ENCODE measurements at regions not wholly inside any gene's neighbourhood (a gene's known extent, or its start where the extent isn't known, plus 50 kb on each side); places are given as distances from the start of the nearest gene placed in this dataset.
"Not testable (repeated sequence)": the region's sequence is repeated elsewhere in the genome, so short reads cannot be mapped to it uniquely, and the experiment has no call there.

DNA sequence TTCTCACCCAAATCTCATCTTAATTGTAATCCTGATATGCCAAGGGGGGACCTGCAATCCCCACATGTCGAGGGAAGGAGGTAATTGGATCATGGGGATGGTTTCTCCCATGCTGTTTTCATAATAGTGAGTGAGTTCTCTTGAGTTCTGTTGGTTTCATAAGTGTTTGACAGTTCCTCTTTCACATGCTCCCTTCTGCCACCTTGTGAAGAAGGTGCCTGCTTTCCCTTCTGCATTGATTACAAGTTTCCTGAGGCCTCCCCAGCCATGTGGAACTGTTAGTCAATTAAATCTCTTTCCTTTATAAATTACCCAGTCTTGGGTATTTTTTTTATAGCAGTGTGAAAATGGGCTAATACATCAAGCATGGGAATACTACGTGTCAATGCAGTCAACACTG is 925.0 kb upstream of the MAN1A1 start:
- DNase-seq (ENCODE audit: extremely low read depth, low read depth): no peak

DNA sequence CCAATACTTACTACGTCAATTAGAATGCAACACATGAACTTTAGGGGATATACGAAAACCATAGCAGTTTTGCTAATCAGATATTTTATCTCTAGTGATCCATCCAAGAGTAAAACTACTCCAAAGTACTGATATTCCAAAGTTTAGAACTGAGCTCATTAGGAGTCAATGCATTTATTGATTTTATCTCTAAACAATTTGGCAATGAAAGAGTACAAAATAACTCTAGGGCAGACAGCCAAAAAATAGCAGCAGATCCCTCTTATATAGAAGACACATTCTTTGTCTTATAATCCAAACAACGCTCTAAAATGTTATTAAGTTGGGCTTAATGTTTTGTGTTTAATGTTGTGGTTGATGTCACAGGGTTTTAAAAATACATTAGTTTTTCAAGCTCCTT is 923.9 kb upstream of the MAN1A1 start:
- no peak for DNase-seq (ENCODE audit: extremely low read depth, low read depth)

DNA sequence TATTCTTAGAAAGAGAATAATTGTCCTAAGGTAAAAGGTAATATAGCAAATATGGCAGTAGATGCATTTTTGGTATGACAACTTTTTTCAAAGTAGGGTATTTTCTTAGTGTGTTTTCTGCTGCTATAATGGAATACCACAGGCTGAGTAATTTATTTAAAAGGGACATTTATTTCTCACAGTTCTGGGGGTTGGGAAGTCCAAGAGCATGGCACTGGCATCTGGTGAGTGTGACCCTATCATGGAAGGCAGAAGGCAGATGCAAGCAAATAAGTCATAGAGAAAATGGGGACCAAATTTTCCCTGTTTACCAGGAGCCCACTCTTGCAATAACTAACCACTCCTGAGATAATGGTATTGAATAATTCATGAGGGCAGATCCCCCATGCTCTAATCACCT is 922.5 kb upstream of the MAN1A1 start:
- no peak for DNase-seq (ENCODE audit: extremely low read depth, low read depth)

DNA sequence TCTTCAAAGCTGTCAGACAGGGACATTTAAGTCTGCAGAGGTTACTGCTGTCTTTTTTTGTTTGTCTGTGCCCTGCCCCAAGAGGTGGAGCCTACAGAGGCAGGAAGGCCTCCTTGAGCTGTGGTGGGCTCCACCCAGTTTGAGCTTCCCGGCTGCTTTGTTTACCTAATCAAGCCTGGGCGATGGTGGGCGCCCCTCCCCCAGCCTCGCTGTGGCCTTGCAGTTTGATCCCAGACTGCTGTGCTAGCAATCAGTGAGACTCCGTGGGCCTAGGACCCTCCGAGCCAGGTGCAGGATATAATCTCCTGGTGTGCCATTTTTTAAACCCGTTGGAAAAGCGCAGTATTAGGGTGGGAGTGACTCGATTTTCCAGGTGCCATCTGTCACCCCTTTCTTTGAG is 918.7 kb upstream of the MAN1A1 start:
- not testable (repeated sequence) for DNase-seq (ENCODE audit: extremely low read depth, low read depth)

DNA sequence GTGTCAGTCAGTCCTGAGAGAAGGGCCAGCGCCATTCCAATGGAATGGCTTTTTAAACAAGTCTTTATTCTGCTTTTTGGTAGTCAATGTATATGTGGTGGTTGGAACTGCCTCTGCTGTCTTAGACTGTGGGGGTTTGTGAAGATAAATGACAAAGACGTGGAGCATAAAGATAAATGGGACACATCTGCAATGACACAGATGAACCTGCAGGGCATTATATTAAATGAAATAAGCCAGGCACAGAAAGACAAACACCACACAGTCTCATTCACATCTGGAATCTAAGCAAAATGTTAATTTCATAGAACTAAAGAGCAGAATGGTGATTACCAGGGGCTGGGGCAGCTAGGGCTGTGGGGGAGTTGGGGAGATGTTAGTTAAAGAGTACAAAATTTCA is 912.8 kb upstream of the MAN1A1 start:
- DNase-seq (ENCODE audit: extremely low read depth, low read depth): no peak

DNA sequence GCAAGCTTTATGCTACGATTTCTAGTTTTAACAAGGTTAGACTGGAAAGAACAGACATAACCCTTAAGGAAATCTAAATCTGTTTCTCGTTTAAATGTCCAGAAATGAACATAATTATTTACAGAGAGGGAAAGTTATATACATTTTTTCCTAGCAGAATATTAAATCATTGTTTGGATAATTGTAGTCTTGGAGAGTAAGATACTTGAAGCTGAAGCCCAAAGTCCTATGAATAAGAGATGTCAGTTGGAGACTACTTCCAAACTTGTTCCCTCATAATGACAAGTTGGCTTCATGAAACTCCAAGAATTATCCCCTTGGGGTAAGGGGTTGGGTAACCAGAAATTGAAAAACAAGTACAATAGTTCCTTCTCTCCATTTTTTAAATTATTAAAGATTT is 911.1 kb upstream of the MAN1A1 start:
- DNase-seq (ENCODE audit: extremely low read depth, low read depth): no peak

DNA sequence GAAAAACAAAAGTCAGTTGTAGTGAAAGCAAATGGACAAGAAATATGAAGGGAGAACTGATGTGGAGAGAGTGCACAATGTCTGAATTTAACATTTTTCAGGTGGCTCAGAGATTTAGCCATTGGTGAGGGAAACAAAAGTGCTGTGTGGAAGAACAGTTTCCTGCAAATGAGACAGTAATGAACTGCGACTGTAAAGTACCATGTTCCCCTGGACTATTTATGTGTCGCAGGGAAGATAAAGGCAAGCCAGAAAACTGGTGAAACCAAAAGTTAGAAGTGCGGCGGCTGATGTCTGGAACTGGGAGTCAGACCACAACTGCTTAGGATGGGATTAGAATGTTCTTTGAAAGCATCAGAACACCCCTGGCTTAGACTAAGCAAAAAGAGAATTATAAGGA is 905.1 kb upstream of the MAN1A1 start:
- no peak for DNase-seq (ENCODE audit: extremely low read depth, low read depth)

DNA sequence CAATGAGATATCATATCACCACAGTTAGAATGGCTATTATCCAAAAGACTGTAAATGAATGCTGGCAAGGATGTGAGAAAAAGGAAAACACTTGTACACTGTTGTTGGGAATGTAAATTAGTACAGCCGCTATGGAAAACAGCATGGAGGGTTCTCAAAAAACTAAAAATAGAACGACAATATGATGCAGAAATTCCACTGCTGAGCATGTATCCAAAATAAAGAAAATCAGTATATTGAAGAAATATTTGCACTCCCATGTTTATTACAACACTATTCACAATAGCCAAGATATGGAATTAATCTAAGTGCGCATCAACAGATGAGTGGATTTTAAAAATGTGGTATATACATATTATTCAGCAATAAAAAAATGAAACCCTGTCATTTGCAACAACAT is 898.9 kb upstream of the MAN1A1 start:
- DNase-seq (ENCODE audit: extremely low read depth, low read depth): no peak

DNA sequence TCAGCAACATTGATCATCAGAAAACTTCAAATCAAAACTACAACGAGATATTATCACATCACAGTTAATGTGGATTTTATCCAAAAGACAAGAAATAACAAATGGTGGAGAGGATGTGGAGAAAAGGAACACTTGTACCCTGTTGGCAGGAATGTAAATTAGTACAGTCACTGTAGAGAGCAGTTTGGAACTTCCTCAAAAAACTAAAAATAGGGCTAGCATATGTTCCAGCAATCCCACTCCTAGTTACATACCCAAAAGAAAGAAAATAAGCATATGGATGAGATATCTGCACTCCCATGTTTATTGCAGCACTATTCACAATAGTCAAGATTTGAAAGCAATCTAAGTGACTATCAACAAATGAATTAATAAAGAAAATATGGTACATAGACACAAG is 887.7 kb upstream of the MAN1A1 start:
- no peak for DNase-seq (ENCODE audit: extremely low read depth, low read depth)

DNA sequence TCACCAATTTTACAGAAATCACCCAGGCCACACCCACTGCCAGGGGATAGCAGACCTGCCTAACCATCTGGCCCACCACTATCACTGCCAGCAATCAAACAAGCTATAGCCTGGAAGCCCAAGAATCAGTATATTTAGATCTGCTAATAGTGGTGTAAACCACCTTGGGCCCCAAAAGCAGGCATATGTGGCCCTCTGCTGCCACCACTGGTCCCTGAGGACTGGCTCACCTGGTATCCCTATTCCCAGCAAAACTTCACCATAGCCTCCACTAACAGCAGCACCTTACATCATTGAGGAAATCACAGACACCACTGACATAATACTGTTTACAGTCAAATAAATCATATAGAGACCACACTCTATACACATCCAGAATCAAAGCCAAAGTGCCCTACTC is 880.4 kb upstream of the MAN1A1 start:
- no peak for DNase-seq (ENCODE audit: extremely low read depth, low read depth)

DNA sequence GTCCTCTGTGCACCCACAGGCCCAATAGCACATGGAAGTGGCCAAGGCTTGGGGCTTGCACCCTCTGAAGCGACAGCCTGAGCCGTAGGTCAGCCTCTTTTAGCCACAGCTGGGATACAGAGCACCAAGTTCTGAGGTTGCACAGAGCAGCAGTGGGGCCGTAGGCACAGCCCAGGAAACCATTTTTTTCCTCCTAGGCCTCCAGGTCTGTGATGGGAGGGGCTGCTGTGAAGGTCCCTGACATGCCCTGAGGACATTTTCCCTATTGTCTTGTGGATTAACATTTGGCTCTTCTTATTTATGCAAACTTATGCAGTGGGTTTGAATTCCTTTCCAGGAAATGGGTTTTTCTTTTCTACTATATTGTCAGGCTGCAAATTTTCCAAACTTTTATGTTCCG is 878.7 kb upstream of the MAN1A1 start:
- no peak for DNase-seq (ENCODE audit: extremely low read depth, low read depth)

DNA sequence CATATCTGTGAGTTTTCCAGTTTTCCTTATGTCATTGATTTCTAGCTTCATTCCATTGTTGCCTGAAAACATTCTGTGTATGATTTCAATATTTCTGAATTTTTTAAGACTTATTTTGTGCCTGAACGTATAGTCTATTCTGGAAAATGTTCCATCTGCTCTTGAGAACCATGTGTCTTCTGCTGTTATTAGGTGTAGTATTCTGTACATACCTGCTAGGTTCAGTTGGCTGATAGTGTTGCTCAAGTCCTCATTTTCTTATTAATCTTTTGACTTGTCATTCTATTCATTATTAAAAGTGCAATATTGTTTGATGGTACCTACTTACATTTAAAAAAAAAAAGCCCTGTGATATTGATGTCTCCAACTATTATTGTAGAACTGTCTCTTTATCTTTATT is 869.8 kb upstream of the MAN1A1 start:
- no peak for DNase-seq (ENCODE audit: extremely low read depth, low read depth)

DNA sequence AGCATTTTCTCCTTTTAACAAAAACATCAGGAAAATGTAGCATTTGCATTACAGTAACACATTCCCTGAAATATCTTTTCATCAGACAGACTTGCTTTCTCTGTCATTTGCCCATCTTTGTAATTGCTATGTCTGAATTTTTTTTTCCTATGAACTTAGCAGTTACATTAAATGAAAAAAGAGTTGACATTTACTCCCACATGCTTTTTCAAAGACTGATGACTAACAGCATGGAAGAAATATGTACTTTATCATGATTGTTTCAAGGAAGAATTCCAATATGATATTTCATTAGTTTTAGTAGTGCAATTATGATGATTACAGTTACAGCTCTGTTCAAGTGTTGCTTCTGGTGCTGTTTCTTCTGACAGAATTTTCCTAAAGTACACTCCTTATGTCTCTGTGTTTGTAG is 864.5 kb upstream of the MAN1A1 start:
- no peak for DNase-seq (ENCODE audit: extremely low read depth, low read depth)

DNA sequence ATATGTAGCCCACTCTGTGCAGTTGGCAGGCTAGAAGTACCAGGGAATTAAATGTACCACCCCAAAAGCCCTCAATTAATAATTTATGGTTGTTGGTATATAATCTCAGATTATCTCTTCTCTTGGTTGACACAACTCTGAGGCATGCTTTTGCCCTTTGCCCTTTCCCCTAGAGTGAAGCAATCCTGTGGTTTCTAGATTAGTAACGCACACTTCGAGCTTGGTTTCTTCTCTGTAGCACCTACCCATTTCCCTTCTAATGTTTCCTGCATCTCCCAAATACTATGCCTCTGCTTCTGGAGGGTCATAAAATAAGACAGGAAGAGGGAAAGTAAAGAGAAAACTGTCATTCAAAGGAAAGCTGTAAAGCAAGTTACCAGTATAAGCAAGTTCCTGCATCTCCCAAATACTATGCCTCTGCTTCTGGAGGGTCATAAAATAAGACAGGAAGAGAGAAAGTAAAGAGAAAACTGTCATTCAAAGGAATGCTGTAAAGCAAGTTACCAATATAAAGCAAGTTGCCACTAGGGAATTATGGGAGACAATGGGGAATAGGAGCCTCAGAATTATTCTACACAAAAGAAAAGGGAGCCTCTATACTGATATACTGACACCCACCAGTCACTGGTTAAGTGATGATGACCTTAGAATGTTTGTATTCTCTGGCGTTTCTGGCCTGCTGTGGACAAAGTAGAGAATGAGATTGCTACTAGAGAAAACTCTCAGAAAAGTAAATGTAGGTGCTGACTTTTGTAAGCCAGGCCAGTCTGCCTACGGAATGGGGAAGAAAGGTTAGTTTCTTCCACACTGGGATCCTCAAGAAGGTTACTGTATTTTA is 862.6 kb upstream of the MAN1A1 start:
- DNase-seq (ENCODE audit: extremely low read depth, low read depth): no peak

DNA sequence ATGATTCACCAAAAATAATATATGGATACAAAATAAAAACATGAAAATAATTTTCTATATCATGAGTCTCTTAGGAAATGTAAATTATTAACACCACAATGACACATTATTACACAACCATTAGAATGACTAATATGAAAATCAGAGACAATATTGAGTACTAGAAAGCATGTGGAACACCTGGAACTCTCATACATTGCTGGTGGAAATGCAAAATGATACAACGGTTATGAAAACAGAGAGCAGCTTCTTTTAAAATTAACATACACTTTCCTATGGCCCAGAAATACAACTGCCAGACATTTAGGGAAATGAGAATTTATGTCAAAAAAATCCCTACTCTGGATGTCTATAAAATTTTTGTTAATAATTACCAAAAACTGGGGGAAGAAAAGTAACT is 853.3 kb upstream of the MAN1A1 start:
- no peak for DNase-seq (ENCODE audit: extremely low read depth, low read depth)

DNA sequence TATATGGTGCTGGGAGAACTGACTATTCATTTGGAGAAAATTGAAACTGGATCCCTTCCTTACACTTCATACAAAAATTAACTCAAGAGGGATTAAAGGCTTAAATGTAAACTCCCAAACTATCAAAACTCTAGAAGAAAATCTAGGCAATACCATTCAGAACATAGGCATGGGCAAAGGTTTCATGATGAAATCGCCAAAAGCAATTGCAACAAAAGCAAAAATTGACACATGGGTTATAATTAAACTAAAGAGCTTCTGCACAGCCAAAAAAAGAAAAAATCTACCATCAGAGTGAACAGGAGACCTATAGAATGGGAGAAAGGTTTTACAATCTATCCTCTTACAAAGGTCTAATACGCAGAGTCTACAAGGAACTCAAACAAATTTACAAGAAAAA is 851.3 kb upstream of the MAN1A1 start:
- DNase-seq (ENCODE audit: extremely low read depth, low read depth): no peak

DNA sequence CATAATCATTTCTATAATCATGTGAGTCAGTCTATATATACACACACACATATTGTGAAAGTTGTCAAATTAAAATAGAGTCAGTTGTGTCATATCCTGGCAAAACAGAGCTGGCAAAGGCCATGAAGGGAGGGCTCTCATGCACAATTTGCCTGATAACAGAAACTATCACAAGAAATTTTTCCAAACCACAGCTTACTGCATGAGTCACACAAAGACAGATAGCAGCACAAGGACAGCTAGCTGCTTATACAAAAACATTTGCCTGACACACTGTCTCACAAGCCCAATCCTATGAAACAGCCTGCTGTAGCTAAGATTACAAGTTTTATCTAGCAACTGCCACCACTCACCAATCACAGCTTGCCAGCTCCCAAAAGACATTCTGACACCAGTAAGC is 848.5 kb upstream of the MAN1A1 start:
- no peak for DNase-seq (ENCODE audit: extremely low read depth, low read depth)

DNA sequence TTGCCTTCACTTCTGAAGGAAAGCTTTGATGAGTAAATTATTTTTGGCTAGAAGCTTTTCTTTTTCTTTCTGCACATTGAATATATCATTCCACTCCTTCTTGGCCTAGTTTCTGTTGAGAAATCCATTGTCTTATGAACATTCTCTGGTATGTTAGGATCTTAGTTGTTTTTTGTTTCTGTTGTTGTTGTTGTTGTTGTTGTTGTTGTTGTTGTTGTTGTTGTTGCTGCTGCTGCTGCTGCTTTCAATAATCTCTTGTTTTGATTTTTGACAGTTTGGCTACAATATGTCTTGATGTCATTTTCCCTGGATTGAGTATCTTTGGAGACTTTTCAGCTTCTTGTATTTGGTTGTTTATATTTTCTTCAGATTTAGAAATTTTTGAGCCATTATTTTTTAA is 836.5 kb upstream of the MAN1A1 start:
- DNase-seq (ENCODE audit: extremely low read depth, low read depth): no peak

DNA sequence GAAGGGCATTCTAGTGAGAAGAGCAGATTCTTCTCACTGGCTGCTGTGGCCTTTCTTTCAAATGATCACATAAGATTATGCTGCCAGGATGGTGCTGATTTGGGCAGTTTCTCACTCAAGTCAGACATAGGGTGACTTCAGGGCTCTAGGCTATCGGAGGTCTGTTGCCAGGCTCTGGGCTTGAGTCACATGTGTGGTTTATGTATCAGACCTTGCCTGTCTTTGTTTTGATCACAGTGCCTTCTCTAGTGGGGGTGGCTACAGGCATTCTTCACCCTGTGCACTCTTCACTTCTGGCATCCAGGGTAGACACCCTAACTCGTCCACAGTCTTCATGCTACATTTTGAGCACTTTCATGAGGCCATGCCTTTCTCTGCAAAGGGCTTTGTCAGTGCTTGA is 823.7 kb upstream of the MAN1A1 start:
- DNase-seq (ENCODE audit: extremely low read depth, low read depth): no peak

DNA sequence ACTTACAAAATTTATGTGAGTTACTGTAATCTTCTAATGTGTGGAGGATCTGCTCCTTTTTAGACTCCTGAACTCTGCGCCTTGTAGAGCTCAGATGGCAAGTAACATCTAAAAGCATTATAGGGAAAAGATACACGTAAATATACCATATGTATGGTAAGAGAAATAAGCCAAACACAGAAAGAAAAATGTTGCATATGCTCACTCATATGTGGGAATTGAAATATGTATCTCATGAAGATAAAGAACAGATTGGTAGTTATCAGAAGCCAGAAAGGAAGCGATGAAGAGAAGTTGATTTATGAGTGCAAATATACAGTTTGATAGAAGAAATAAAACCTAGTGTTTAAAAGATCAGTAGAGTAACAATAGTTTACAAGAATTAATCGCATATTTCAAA is 815.0 kb upstream of the MAN1A1 start:
- DNase-seq (ENCODE audit: extremely low read depth, low read depth): no peak

DNA sequence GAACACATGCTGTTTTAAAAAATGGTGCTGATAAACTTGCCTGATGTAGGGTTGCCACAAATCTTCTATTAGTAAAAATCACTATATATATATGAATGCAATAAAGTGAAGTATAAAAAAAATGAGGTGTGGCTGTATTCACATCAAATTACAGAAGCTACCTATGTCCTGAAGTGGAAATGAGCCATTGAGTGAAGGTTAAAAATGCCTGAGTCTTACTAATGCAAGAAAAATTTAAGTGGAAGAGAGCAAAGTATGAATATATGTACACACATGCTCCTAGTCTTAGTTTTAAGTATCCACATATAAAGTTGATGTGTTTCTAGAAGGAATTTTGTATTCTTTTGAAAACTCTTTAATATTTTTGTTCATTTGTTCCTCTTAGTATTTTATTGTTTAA is 808.3 kb upstream of the MAN1A1 start:
- no peak for DNase-seq (ENCODE audit: extremely low read depth, low read depth)

DNA sequence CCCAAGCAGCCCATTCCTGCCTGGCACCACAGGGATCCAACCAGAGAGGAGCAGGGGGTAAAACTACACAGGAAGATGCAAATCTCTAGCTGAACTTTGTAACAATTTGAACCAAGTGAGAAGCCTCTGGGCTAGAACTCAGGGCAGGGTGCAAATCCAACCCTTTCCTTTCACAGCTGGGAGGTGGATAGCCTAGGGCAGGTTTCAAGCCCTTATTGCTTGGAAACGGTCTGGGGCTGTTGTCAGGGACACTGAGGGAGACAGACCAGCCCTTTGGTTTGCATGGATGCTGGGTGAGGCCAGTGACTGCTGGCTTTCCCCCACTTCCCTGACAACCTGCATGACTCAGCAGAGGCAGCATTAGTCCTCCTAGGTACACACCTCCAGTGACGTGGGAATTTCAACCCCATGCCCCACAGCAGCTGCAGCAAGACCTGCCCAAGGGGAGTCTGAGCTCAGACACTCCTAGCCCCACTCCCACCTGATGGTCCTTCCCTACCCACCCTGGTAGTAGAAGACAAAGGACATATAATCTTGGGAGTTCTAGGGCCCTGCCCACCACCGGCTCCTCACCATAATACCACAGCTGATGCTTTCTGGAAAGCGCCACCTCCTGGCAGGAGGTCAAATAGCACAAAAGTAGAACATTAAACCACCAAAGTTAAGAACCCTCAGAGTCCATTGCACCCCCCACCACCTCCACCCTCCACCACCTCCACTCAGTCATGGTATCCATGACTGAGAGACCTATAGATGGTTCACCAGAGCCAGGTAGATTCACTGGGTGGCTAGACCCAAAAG is 797.7 kb upstream of the MAN1A1 start:
- no peak for DNase-seq (ENCODE audit: extremely low read depth, low read depth)
